ENCODE measurements at regions not wholly inside any gene's neighbourhood (a gene's known extent, or its start where the extent isn't known, plus 50 kb on each side); places are given as distances from the start of the nearest gene placed in this dataset.

- TF ChIP-seq GATAD2A (IDR thresholded peaks at IDR 0.05) (no peak), ESRRB (CRISPR knock-in tag; IDR thresholded peaks at IDR 0.05; ENCODE audit: borderline replicate concordance) (no peak), ZNF778 (CRISPR knock-in tag; IDR thresholded peaks at IDR 0.05) (no peak), TBP (optimal IDR thresholded peaks at IDR 0.05; ENCODE audit: low read depth, low read length) (no peak), LEF1 (IDR thresholded peaks at IDR 0.05) (no peak), MAFF (IDR thresholded peaks at IDR 0.05; ENCODE audit: low read length) (no peak), E2F1 (CRISPR knock-in tag; IDR thresholded peaks at IDR 0.05) (no peak), NFE2L1 (tag; IDR thresholded peaks at IDR 0.05; ENCODE audit: borderline replicate concordance, low read depth) (no peak), MXD1 (CRISPR knock-in tag; IDR thresholded peaks at IDR 0.05; ENCODE audit: borderline replicate concordance, poor library complexity, severe bottlenecking) (no peak), ZNF511 (CRISPR knock-in tag; IDR thresholded peaks at IDR 0.05) (no peak)
- POLR2A ChIA-PET, result no interaction called here
- in situ Hi-C loops (cut with MboI), result no loop called here
These were observed 129.8 kb downstream of the FOXG1 start for GRCh38 chr14:28896337-28896736.

More at GRCh38 chr14:28896337-28896736, 129.8 kb downstream of the FOXG1 start:
- Histone ChIP-seq H4K20me1 (replicated peaks; ENCODE audit: control insufficient read depth, insufficient read depth, low read length) (no peaks in the 10 kb centered on the region), H3K9ac (ENCODE audit: insufficient read depth in 1 of 2, low read depth in 2 of 2, low read length in 2 of 2) (no peak overlapping the region), H3K9me3 (replicated peaks; ENCODE audit: control insufficient read depth, insufficient read depth, low read depth, low read length) (no peaks in the 10 kb centered on the region), H3K4me1 (replicated peaks in 1 of 2; ENCODE audit: control insufficient read depth in 2 of 2, insufficient read depth in 2 of 2, low read length in 2 of 2) (no peaks in the 10 kb centered on the region), H3K27me3 (ENCODE audit: control insufficient read depth in 2 of 2, insufficient read depth in 2 of 2, low read length in 2 of 2) (no peaks in the 10 kb centered on the region), H2AFZ (ENCODE audit: low read depth, low read length) (no peak overlapping the region), H3K27ac (ENCODE audit: extremely low read depth, low read depth, low read length) (no peak overlapping the region), H3K36me3 (ENCODE audit: control insufficient read depth, insufficient read depth, low read length) (no peaks in the 10 kb centered on the region), H3K4me2 (ENCODE audit: insufficient read depth, low read length) (no peak overlapping the region), H3K9me1 (ENCODE audit: control insufficient read depth, insufficient read depth, low read length) (no peaks in the 10 kb centered on the region), H3K4me3 (no peak overlapping the region), H3K79me2 (ENCODE audit: control insufficient read depth, insufficient read depth, low read length) (no peaks in the 10 kb centered on the region)
- intact Hi-C loops (cut with micrococcal nuclease), result no loop called here
- FAIRE-seq, result no peak
- no TSS peak for BruUV-seq (replicated peaks)
- DNase-seq (ENCODE audit: extremely low read depth in 1 of 4, low spot score in 3 of 4), result no peak
- CTCF ChIA-PET (ENCODE audit: low intra/inter-chr PET ratio), result no interaction called here
- ATAC-seq, result no peak
